Pons (tissue), 1 donor: ENCODE measurements at regions not wholly inside any gene's neighbourhood (a gene's known extent, or its start where the extent isn't known, plus 50 kb on each side); places are given as distances from the start of the nearest gene placed in this dataset.
"Not testable (repeated sequence)": the region's sequence is repeated elsewhere in the genome, so short reads cannot be mapped to it uniquely, and the experiment has no call there.

ENCODE experiments used
- DNase-seq: peaks from one replicate; pipeline ENCODE4 v3.0.0-alpha.2; 2016; ENCODE audit warnings: low spot score

DNA sequence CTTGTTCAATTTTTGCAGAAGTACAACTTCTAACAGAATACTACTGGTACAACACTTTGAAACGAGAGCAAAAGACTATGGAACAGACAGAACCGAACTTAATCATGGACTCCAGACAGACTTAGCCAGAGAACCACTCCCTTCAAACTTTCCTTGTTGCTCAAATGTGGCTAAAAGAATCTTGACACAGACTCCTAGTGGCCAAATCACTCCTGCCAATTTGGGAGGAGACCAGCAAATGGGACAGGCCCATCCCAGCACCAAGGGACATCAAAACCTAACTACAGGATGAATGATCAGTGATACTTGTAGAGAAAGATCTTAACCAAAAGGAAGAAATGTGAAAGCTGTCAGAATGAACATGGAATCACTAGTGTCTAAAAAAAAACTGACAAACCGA lies 154.0 kb downstream of the MATN1 start:
- no peak for DNase-seq

DNA sequence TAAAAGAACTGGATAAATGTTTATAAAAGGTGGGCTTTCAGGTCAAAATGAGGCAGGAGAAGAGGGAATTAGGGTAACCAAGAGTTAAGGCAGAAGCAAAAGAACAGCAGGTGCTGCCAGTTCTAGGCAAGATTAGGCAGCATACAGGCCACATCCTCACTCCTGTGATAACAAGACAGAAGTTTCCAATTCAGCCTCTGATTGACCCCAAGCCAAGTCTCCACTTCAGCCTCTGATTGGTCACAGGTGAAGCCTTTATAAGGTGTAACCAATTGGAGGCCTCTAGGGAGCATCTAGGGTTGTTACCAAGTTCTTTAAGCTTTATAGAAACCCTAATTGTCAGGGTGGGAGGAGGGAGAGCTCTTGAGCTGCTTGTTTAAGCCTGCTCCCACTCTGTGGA lies 160.8 kb downstream of the MATN1 start:
- no peak for DNase-seq

DNA sequence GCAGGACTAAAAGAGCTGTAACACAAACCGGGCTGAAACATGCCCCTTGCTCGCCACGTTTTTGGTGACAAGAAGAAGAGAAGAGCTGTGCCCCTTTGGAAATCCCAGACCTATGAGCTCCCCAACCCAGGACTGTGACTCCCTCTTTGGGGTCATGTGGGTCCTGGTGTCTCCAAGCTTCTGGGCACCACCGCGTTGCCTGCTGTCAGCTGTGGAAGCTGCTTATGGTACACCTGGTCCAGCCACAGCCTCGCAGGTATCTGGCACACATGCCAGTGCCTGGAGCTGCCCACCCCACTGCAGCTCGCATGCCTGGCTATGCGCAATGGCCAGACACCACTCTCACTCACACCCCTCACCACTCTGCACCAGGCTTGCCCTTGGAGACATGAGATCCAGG lies 171.8 kb downstream of the MATN1 start:
- DNase-seq, result no peak

DNA sequence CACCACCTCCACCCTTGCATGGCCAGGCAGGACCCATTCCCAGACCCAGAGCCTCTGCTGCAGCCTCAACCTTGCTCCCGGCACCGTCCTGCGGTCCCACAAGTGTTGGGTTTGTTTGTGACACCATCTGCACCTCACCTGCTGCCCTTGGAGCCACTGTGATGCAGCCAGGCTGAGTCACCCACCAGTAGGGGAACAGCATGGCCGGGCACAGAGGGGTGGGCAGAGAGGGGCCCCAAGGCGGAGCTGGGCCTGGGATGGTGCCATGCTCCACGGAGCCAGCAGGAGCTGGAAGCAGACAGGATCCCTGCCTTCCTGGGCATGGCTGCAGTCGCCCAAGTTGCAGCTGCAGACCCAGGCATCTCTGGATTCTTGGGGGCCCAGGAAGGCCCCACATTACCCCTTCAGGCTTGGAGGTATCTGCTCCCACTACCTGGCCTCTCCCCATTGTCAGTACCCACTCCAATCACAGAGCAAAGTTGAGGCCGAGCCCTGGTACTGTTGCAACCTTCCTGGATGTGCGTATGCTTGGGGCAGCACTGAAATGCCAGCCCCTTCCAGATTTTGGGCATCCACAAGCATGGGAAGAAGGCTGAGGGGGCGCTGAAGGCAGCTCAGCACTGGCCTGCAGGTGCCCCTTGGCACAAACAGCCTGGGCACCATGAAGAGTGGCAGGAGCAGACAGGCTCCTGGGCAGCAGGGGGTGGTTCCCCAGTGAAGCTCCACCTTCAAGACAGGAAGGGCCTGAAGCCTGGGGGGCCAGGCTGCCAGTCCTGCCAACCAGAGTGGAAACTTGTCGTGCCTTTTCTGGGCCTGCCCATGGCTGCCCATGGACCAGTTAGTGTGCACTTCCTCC lies 172.8 kb downstream of the MATN1 start:
- no peak for DNase-seq

DNA sequence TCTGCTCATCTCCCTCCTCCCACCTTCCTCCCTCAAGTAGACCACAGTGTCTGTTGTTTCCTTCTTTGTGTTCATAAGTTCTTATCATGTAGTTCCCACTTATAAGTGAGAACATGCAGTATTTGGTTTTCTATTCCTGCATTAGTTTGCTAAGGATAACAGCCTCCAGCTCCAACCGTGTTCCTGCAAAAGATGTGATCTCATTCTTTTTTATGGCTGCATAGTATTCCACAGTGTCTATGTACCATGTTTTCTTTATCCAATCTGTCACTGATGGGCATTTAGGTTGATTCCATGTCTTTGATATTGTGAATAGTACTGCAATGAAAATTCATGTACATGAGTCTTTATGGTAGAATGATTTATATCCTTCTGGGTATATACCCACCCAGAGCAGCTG lies 173.5 kb downstream of the MATN1 start:
- not testable (repeated sequence) for DNase-seq

DNA sequence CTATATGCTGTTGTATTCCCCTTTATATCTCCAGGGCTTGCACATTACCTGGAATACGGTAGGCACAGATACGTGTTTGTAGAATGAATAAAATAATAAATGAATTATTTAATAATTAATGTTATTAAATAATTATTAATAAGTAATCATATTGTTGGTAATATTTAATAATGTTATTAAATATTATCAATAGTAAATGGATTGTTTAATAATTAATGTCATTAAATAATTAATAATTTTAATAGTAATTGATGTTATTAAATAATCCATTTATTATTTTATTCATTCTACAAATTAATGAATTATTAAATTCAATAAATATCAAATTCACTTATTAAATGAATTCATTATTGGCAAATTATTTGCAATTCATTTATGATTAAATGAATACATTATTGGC lies 175.1 kb downstream of the MATN1 start:
- DNase-seq, result no peak

DNA sequence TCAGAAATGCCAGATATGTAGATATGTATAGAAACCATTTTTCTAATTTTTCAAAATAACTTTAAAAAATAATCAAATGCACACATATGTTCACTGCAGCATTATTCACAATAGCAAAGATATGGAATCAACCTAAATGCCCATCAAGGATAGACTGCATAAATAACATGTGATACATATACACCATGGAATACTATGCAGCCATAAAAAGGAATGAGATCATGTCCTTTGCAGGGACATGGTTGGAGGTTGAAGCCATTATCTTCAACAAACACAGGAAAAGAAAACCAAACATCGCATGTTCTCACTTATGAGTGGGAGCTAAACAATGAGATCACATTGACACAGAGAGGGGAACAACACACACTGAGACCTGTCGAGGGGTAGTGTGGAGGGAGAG lies 176.1 kb downstream of the MATN1 start:
- not testable (repeated sequence) for DNase-seq

DNA sequence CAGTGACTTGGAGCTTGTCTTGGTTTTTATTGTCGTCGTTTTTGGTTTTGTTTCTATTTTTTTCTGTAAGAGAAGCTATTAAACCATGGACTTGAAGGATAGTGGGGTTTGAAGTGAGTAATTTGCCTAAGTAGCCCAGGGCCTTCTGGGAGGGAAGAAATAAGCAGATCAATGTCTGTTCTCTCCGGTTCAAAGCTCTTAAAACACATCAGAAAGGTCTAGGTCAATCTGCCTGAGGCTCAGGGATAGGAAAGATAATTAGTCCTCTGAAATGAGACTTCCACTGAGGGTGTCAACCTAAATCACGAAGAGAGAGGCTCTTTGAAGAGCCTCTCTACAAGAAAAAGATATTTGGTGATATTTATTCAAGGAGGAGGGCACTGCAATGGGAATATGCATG lies 178.0 kb downstream of the MATN1 start:
- no peak for DNase-seq

DNA sequence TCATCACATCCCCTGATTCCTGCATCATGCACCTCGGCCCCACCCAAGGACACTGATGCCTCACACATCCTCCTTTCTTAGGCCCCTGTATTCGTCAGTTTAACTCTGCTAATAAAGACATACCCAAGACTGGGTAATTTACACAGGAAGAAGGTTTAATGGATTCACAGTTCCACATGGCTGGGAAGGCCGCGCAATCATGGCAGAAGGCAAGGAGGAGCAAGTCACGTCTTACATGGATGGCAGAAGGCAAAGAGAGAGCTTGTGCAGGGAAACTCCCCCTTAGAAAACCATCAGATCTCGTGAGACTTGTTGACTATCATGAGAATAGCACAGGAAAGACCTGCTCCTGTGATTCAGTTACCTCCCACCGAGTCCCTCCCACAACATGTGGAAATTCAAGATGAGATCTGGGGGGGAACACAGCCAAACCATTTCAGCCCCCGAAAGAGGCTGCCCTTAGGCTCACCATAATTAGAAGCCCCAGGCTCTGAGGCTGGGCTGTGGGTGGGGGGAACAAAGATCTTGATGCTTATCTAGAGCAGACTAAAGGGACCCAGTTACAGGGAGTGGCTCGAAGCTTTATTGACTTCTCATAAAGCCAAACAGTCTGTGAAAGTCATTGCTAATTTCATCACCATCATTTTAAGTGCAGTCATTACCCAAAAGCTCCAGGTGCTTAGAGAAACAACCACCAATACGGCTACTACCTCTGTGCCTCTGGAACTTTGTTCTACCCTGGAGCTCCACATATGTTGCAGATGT lies 181.5 kb downstream of the MATN1 start:
- DNase-seq, result no peak

DNA sequence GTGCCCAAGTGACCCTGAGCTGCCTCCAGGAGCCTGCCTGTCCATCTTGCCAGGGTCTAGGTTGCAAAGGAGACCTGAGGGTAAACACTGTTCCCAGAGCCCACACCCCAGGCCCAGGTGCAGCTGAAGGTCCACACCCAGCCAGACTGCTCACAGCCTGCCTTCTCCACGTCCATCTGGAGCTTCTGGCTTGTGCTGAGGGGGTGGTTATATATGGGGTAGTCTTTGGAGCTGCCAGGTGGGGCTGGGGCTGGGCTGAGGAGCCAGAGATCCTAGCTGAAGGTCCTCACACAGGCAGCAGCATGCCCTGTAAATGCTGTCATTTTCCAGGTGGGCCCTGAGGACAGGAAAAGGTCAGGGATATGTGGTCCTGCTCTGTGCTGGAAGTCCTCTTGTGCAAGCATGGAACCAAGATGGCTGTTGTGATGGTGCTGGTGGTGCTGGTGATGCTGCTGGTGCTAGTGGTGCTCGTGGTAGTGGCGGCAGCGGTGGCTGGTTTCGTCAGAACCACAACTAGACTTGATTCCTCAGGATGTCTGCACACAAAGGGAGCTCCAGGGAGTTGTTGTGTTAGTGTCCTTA lies 182.7 kb downstream of the MATN1 start:
- no peak for DNase-seq

DNA sequence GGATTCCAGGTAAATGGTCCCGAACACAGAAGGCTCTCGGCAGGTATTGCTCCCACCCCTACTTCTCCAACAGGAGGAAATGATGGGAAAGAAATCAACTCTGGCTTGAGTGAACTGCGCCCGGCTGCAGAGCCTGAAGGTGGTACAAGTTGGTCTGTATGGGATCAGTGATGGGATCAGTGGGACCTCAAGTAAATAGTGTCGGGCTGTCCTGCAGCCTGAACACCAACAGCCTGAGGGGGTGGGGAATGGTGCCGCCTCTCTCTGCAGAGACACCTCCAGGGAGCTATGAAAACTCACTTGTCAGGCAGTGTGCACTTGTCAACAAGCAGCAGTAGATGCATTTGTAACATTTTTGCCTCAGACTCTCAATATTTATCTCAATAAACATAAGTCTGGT lies 183.5 kb downstream of the MATN1 start:
- no peak for DNase-seq

DNA sequence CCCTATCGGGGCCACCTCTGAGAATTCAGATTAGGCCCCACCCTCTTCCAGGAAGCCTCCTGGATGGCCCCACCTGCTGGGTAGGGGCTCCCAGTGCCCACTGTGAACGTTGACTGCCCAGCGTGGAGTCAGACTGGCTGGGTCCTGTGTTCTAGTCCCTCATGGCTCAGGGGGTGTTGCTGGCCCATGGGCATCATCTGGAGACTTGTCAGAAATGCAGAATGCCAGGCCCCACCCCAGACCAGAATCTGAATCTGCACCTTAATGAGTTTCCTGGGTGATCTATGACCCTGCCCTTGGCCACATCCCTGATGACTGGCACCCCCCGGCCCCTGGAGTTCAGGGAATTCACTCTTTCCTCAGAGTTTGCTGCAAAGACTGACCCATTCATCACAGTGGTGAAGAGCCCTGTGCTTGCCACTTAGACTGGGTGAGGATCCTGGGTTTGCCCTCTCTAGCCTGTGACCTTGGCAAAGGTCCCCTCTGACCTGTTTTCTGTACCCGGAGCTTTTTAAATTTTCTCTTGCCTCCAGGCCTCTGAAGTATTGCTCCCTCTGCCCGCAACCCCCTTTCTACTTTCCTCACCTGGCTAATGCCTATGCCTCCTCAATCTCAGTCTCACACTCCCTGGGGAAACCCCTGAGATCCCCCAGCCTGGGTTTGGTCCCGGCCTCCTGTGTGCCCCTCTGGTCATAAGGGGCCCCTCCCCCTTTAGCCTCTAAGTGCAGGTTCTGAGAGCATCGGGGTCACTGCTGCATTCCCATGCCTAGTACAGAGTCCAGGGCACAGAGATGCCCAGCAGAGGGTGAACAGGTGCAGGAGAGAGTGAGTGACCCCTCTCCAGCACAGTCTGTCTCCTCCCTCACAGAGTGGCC lies 184.2 kb downstream of the MATN1 start:
- DNase-seq, result no peak

DNA sequence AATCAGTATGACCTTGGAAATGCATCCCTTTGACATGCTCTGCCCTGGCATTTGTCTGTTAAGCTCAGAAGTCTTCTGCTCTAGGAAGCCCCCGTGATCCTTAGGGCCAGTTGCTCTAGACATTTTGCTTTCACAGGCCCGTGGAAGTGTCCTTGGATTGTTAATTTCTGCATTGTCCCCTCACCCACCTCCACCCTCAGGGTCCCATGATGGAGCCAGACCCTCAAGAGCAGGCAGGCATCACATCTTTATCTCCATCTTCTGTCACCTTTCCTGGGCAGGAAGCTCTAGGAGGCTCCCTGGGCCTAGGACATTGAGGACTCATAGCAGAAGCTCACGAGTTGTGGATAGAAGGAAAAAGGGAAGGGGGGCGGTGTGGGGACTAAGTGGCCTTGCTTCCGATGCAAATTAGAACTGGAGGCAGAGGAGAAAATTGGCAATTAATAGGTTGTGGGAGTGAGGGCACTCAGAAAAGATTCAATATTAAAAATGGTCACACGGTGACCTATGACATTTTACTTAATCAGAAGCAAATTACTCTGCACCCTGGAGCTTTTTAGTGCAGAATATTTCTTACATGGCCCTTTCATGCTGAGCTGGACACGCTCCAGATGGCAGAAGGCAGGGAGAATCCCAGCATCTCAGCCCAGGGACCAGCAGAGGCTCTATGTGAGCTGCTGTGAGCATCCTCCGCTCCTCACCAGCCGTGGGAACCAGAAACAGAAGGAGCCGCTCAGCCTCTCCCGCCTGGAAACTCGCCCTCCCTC lies 185.0 kb downstream of the MATN1 start:
- no peak for DNase-seq

DNA sequence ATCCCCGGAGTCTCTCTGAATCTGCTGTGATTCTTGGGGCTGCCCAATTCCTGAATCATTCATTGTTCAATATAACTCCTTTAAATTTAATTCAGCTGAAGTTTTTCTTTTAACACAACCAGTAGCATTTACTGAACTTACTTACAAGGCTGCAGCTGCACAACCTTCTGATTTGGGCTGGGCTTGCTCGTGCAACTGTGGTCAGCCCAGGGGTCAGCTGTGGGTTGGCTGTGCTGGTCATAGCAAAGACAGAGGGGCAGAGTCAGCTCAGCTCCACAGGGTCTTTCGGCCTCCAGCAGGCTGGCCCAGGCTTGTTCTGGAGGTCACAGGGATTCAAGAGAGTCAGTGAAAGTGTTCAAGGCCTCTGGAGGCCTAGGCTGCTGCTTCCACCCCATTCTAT lies 186.1 kb downstream of the MATN1 start:
- DNase-seq, result no peak

DNA sequence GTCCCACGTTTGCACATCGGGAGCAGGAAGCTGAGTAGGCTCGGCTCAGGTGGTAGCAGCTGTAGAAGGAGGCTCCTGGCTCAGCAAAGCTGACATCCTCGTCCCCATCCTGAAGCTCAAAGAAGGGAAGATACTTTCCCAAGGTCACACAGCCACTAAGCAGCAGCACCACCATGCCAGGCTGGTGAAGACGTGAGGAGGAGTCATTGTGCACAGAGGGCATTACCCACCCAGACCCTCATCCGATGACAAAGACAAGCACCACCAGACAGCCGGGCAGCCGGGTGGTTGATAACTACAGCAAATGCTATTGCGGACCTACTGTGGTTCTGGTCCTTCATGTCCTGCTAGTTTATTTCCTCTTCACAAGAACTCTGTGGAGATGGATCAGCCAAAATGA lies 186.9 kb downstream of the MATN1 start:
- DNase-seq, result no peak

DNA sequence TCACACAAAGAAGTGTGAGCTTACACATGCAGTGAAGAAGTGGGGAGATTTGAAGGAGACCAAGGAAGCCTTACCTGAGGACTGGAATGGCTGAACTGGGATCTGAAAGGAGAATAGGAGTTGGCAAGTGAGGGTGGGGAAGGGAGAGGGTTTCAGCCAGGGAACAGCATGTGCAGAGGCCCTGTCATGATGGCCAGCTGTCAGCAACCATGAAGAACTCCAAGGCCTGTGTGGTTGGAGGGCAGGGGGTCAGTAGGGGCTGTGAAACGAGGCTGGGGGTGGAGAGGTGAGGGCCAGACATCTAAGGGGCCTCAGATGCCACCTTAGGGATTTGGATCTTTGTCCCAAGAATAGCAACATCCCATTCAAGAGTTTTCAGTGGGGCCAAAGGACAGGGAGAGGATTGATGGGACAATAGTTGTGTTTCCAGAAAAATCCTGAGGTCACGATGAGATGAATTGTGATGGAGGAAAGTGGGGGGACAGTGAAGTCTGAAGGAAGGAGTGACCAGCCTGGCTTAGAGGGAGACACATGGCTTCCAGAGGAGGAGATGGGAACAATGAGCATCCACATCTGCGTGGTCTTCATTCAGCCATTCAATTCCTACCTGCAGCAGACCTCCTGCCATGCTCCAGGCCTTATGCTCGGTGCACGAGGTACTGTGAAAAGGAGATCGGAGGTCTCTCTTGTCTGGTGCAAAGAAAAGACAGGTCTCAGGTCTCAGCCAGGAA lies 187.6 kb downstream of the MATN1 start:
- no peak for DNase-seq

DNA sequence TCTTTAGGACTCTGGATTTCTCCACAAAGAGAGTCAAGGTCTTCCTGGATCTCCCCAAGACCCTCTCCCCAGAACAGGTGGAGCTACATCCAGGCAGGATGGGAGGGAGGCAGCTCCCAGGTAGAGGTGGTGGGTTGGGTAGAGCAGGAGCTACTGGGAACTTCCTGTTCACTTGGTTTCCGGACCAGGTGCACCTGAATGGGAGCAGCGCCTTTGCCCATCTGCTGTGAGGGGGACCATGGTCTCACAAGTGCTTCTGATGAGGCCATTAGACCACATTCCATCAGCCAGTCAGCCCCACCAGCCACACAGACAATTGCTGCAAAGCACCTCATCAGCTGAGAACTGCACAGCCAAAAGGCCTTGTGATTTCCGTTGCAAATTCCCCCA lies 188.8 kb downstream of the MATN1 start:
- DNase-seq, result no peak

DNA sequence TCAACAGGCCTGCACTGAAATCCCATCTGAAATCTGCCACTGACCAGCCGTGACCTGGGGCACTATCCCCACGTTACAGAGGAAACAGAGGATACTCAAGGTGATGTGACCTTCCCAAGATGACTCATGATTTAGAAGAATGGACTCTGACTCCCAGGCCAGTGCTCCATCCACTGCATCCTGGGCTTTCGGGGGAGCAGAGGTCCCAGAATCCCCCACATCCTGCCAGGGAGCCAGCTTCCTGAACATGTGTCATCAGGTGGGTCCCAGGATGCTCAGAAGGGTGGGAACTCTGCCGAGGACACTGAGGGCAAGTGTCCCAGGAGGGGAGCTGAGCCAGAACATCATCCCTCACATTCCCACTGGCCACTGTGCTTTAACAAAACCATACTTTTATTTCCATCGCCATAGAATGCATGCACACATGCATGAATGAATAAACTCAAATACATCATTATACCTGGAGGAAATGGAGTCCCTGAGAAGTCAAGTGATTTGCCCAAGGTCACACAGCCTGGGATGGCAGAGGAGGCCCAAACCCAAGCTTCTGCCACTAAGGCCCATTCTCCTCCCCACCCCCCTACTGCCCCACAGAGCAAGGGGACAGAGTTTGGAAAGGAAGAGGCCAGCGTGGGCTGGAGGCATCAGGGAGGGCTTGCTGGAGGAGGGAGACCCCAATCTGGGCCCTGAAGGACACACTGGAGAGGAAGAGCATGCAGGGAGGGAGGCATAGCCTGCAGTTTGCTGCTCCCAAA lies 189.4 kb downstream of the MATN1 start:
- DNase-seq, result no peak

DNA sequence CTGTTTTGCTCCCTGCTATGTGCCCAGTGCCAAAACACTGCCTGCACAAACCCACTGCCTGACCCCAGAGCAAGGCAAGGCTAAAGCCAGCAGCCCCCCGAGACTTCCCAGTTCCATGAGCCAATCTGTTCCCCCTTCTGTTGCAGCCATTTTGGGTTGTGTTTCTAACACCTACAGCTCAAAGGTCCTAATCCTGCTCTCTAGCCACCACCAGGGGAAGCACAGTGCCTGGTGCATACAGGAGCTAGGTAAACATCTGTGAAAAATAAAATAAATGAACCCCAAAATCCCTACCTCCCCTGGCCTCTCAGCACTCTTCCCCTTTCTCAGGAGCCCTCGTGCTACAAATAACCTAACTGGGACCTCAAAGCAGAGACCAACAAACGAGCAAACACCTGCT lies 190.2 kb downstream of the MATN1 start:
- DNase-seq, result no peak

DNA sequence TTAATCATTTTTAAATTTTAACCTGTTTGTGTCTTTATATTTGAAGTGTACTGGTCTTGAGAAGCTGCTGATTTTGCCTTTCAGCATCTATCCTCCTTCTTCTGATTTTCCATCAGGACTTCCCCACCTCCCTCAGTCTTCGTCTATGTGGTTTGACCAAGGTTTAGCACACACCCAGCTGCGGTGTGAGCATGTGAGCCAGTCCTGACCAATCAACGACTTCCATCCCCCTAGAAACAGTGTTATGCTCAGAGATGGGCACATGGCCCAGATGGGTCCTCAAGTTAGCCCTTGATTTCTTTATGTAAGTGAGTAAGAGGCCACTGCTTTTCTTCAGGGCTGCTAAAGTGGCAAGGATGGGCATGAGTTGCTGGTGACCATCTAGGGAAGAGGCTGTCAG lies 190.8 kb downstream of the MATN1 start:
- DNase-seq, result no peak
